Heart left ventricle (tissue), 13 donors: ENCODE measurements at regions not wholly inside any gene's neighbourhood (a gene's known extent, or its start where the extent isn't known, plus 50 kb on each side); places are given as distances from the start of the nearest gene placed in this dataset.

Source experiments
- CTCF ChIP-seq, 12 donors: fragments of 200-600 bp; sonication (generic) in 4 of 12; IDR thresholded peaks; one replicate each; pipeline versions ENCODE4 v1.5.0 to v1.8.0; 2018 to 2022; ENCODE audit warnings: antibody characterized with exemption in 12 of 12, mild to moderate bottlenecking in 5 of 12
- POLR2A ChIP-seq, 2 donors: fragments of 450-650 bp; IDR thresholded peaks; one replicate each; pipeline ENCODE4 v1.6.1; 2017; ENCODE audit warnings: antibody characterized with exemption in 2 of 2, mild to moderate bottlenecking in 2 of 2, moderate library complexity in 2 of 2
- donor health status: ischemic (EF 13 %, LVEDD 7.1; RV severe dilation, severe dysfunction).
- donor health status: DM: no; HTN: yes; CAD: no.
- donor health status: DM: no; HTN: no; CAD: no.
- donor health status: ischemic (EF 25% LVEDD 6.9; RV normal size, moderate dysfunction).
- donor health status: ischemic (EF 25% LVEDD 5.7; RV mildly dilated, moderate dysfunction).
- donor health status: ischemic (EF 35%, LVEDD 5.7; RV mildly dilated, moderate dysfunction).
- donor health status: nonischemic (EF 11% LVEDD 7.7; RV severe dilation, severe dysfunction).
- donor health status: DM: yes; HTN: yes; CAD: no.
- donor health status: PGD.
- donor health status: ischemic (EF 29% LVEDD 5.4; RV normal size, mild dysfunction).
- donor health status: nonischemic (EF 23%, LVEDD 6.1; RV moderate dilation, normal function).

GRCh38 chr2:138979131-138979785 is 199.1 kb upstream of the NXPH2 start:
- no peak for TF ChIP-seq CTCF (IDR thresholded peaks at IDR 0.05)
- TF ChIP-seq POLR2A (IDR thresholded peaks at IDR 0.05), result no peak
